H7 (cell line): ENCODE measurements at regions not wholly inside any gene's neighbourhood (a gene's known extent, or its start where the extent isn't known, plus 50 kb on each side); places are given as distances from the start of the nearest gene placed in this dataset.

Source experiments
- DNase-seq: peaks from one replicate; pipeline ENCODE4 v3.0.0; 2012
- H3K27me3 ChIP-seq: 2 replicates; pipeline ENCODE4 v1.6.0; 2011; ENCODE audit warnings: mild to moderate bottlenecking, low read length; ENCODE audit not compliant: control insufficient read depth, insufficient read depth
- H3K36me3 ChIP-seq: replicated peaks from 2 replicates; pipeline ENCODE4 v1.5.1; 2011; ENCODE audit warnings: low read length; ENCODE audit not compliant: control insufficient read depth, insufficient read depth
- H3K4me3 ChIP-seq: 2 replicates; pipeline ENCODE4 v1.5.1; 2011; ENCODE audit warnings: low read depth, mild to moderate bottlenecking, control low read depth, low read length, moderate library complexity; ENCODE audit not compliant: insufficient read depth

- no peaks in the 10 kb centered on the region for H3K27me3 ChIP-seq
- no peak overlapping the region for H3K4me3 ChIP-seq
- no peaks in the 10 kb centered on the region for H3K36me3 ChIP-seq
- no peak for DNase-seq
Observed at GRCh38 chr12:98042668-98043067, 472.7 kb upstream of the TMPO start.

- DNase-seq = no peak
- Histone ChIP-seq H3K36me3 (no peaks in the 10 kb centered on the region), H3K4me3 (no peak overlapping the region), H3K27me3 (no peaks in the 10 kb centered on the region)
Observed at GRCh38 chr12:98045395-98045794, 470.0 kb upstream of the TMPO start.

- no peaks in the 10 kb centered on the region for H3K27me3 ChIP-seq
- H3K4me3 ChIP-seq = no peak overlapping the region
- no peaks in the 10 kb centered on the region for H3K36me3 ChIP-seq
- no peak for DNase-seq
Observed at GRCh38 chr12:98048326-98048725, 467.1 kb upstream of the TMPO start.

- H3K4me3 ChIP-seq = no peak overlapping the region
- H3K27me3 ChIP-seq = no peaks in the 10 kb centered on the region
- DNase-seq = no peak
- no peaks in the 10 kb centered on the region for H3K36me3 ChIP-seq
Observed at GRCh38 chr12:98053202-98053601, 462.2 kb upstream of the TMPO start.

- Histone ChIP-seq H3K36me3 (no peaks in the 10 kb centered on the region), H3K4me3 (no peak overlapping the region), H3K27me3 (no peaks in the 10 kb centered on the region)
- no peak for DNase-seq
Observed at GRCh38 chr12:98057701-98058100, 457.7 kb upstream of the TMPO start.

DNA sequence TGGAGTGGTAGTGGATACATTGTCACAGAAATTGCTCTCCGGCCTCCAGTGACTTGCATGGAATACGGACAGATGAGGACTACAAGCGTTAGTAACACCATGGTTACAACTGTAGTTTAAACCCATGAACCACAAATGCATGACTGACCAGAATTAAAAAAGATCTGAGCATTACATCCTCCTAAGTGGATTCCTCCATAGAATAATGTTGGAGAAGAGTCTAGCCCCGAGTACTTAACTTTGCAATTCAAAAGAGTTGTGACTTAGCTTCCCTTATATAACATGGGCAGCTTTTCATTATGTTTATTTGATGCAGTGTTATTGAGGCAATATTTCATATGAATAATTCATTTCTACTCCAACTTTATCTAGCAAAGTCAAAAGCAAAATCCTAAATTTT, 457.2 kb upstream of the TMPO start:
- Histone ChIP-seq H3K36me3 (no peaks in the 10 kb centered on the region), H3K27me3 (no peaks in the 10 kb centered on the region), H3K4me3 (no peak overlapping the region)
- DNase-seq = no peak

DNA sequence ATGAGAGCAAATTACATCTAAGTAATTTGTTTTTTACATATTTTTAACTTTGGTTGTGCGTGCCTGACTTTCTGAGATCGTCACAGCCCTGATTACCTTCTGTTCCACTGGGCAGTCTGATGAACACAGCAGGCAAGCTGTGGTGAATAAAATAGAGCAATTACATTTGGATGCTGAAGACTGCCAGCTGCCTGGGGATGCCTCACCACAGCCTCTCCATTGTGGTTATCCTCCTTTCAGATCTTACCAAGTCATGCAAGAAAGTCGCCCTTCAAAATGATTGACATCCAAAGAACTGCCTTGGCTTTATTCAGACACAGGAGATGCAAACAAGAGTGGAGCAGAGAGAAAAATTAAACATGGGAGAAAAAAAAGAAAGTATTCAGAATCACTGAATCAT, 456.6 kb upstream of the TMPO start:
- no peak for DNase-seq
- Histone ChIP-seq H3K36me3 (no peaks in the 10 kb centered on the region), H3K27me3 (no peaks in the 10 kb centered on the region), H3K4me3 (no peak overlapping the region)

- no peak for DNase-seq
Observed at GRCh38 chr12:98059659-98060343, 455.6 kb upstream of the TMPO start.

GRCh38 chr12:98060411-98060810, 455.0 kb upstream of the TMPO start:
- Histone ChIP-seq H3K36me3 (no peaks in the 10 kb centered on the region), H3K27me3 (no peaks in the 10 kb centered on the region; the same call in 1 of the 2 replicates), H3K4me3 (no peak overlapping the region)
- no peak for DNase-seq

More at GRCh38 chr12:98059659-98060343, 455.6 kb upstream of the TMPO start:
- Histone ChIP-seq H3K27me3 (no peaks in the 10 kb centered on the region), H3K36me3 (no peaks in the 10 kb centered on the region), H3K4me3 (no peak overlapping the region)

GRCh38 chr12:98062464-98063245, 452.7 kb upstream of the TMPO start:
- no peaks in the 10 kb centered on the region; the same call in 1 of the 2 replicates for H3K27me3 ChIP-seq
- DNase-seq = no peak
- no peak overlapping the region for H3K4me3 ChIP-seq
- H3K36me3 ChIP-seq = no peaks in the 10 kb centered on the region

- no peaks in the 10 kb centered on the region; the same call in 1 of the 2 replicates for H3K27me3 ChIP-seq
- no peak for DNase-seq
- H3K36me3 ChIP-seq = no peaks in the 10 kb centered on the region
- no peak overlapping the region for H3K4me3 ChIP-seq
Observed at GRCh38 chr12:98064501-98064900, 450.9 kb upstream of the TMPO start.

DNA sequence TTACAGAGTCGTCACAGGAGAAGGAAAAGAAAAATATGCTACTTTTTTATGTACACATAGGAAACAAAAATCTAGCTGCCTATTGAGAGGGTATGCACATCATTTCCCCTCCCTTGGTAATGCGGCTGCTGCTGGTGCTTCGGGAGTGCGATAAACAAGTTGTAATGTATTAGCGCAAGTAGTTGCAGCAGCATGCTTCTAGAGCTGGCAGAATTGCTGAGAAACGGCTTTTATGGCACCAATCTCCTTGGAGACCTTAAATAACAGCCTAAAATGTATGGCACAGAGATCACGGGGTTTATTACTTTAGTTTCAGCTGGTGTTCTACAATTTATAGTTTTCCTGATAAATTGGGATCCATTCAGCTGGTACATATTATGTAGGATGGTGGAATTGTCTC, 447.6 kb upstream of the TMPO start:
- no peaks in the 10 kb centered on the region for H3K36me3 ChIP-seq
- H3K27me3 ChIP-seq = no peaks in the 10 kb centered on the region; the same call in 1 of the 2 replicates
- no peak overlapping the region for H3K4me3 ChIP-seq
- no peak for DNase-seq

DNA sequence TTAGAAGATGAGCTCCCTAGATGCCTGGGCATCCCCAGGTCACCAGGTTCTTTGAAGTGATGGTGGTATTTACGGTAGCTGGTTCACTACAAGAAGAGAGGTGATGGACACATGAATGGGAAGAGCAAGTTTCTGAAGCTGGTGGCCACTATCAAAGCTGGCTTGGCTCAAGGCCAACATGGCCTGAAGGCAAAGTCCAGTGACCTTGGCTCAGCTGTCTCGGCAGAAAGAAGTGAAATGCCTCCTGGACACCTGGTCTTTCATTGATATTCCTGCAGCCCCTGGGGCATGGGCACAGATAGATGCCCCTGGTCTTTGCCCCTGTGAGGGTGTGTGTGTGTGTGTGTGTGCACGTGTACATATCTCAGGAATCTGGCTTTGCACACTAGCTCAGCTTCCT, 441.8 kb upstream of the TMPO start:
- no peaks in the 10 kb centered on the region for H3K27me3 ChIP-seq
- no peak overlapping the region for H3K4me3 ChIP-seq
- H3K36me3 ChIP-seq = no peaks in the 10 kb centered on the region
- DNase-seq = no peak

- Histone ChIP-seq H3K4me3 (no peak overlapping the region), H3K36me3 (no peaks in the 10 kb centered on the region), H3K27me3 (no peaks in the 10 kb centered on the region)
- no peak for DNase-seq
Observed at GRCh38 chr12:98074286-98074685, 441.1 kb upstream of the TMPO start.

DNA sequence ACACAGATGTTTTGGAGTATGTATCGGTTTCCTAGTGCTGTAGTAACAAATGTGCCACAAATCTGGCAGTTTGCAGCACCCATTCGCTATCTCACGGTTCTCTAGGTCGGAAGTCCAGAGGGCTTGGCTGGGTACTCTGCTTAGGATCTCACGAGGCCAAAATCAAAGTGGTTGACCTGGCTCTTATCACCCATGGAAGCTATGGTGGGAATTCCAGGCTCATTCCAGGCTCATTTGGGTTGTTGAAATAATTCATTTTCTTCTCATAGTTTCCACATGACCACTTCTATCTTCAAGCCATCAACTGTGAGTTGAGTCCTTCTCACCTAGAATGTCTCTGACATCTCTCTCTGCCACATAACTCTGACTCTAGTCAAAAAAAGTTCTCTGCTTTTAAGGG, 431.0 kb upstream of the TMPO start:
- Histone ChIP-seq H3K27me3 (no peaks in the 10 kb centered on the region), H3K36me3 (no peaks in the 10 kb centered on the region), H3K4me3 (no peak overlapping the region)
- DNase-seq = no peak
